Neural cell (in vitro differentiated cells): ENCODE measurements at regions not wholly inside any gene's neighbourhood (a gene's known extent, or its start where the extent isn't known, plus 50 kb on each side); places are given as distances from the start of the nearest gene placed in this dataset.

Experiments
- H2AFZ ChIP-seq: fragments of 200-600, 300-800 bp; sonication (generic), shearing (Covaris generic); 2 replicates; pipeline ENCODE4 v1.6.0; 2014; ENCODE audit warnings: low read depth, mild to moderate bottlenecking, antibody characterized with exemption, low read length, moderate library complexity
- H3F3A ChIP-seq: fragments of 200-600 bp; shearing (Covaris generic); 2 replicates; pipeline ENCODE4 v1.6.1; 2016; ENCODE audit warnings: mild to moderate bottlenecking, moderate library complexity, mixed read lengths, antibody characterized with exemption, low read length; ENCODE audit not compliant: insufficient read depth, poor library complexity, severe bottlenecking
- H3K27ac ChIP-seq: fragments of 200-600, 300-800 bp; sonication (generic), shearing (Covaris generic); 2 replicates; pipeline ENCODE4 v1.5.1; 2014; ENCODE audit warnings: mild to moderate bottlenecking, low read length, moderate library complexity
- H3K27me3 ChIP-seq: fragments of 300-800, 200-600 bp; sonication (generic), shearing (Covaris generic); 2 replicates; pipeline ENCODE4 v1.6.0; 2014; ENCODE audit warnings: mild to moderate bottlenecking, low read depth, low read length, moderate library complexity; ENCODE audit not compliant: insufficient read depth
- H3K36me3 ChIP-seq: fragments of 300-800, 200-600 bp; sonication (generic), shearing (Covaris generic); 2 replicates; pipeline ENCODE4 v1.5.1; 2014; ENCODE audit warnings: mild to moderate bottlenecking, antibody characterized with exemption, low read length, moderate library complexity; ENCODE audit not compliant: insufficient read depth
- H3K4me2 ChIP-seq: fragments of 300-800, 200-600 bp; sonication (generic), shearing (Covaris generic); 2 replicates; pipeline ENCODE4 v1.6.0; 2014; ENCODE audit warnings: mild to moderate bottlenecking, low read length
- H3K4me3 ChIP-seq: fragments of 300-800, 200-600 bp; sonication (generic), shearing (Covaris generic); 2 replicates; pipeline ENCODE4 v1.5.1; 2014; ENCODE audit warnings: mild to moderate bottlenecking, low read length, moderate library complexity
- H3K79me2 ChIP-seq: fragments of 200-600 bp; shearing (Covaris generic); replicated peaks from 2 replicates; pipeline ENCODE4 v1.6.0; 2014; ENCODE audit warnings: mild to moderate bottlenecking, low read length, moderate library complexity; ENCODE audit not compliant: insufficient read depth
- H3K9ac ChIP-seq: fragments of 300-800, 200-600 bp; sonication (generic), shearing (Covaris generic); 2 replicates; pipeline ENCODE4 v1.6.1; 2016; ENCODE audit warnings: mild to moderate bottlenecking, low read length, mixed read lengths
- H3K9me2 ChIP-seq: fragments of 200-600 bp; shearing (Covaris generic); 2 replicates; pipeline ENCODE4 v1.6.1; 2016; ENCODE audit warnings: mild to moderate bottlenecking, low read length, mixed read lengths; ENCODE audit not compliant: insufficient read depth
- H3K9me3 ChIP-seq: fragments of 200-600, 300-800 bp; sonication (generic), shearing (Covaris generic); 2 replicates; pipeline ENCODE4 v1.6.1; 2016; ENCODE audit warnings: mild to moderate bottlenecking, mixed run types, low read length, moderate library complexity, mixed read lengths
- H4K20me1 ChIP-seq: fragments of 200-600 bp; shearing (Covaris generic); 2 replicates; pipeline ENCODE4 v1.6.1; 2016; ENCODE audit warnings: mild to moderate bottlenecking, mixed run types; ENCODE audit not compliant: insufficient read depth
- EP300 ChIP-seq: fragments of 450-650 bp; conservative IDR thresholded peaks from 2 replicates; pipeline ENCODE4 v1.6.1; 2014; ENCODE audit warnings: antibody characterized with exemption, mild to moderate bottlenecking, moderate library complexity; ENCODE audit not compliant: poor library complexity, severe bottlenecking
- EZH2 ChIP-seq: fragments of 200-600, 300-800 bp; shearing (Covaris generic), sonication (generic); IDR thresholded peaks from 2 replicates; pipeline ENCODE4 v1.6.1; 2014; ENCODE audit warnings: antibody characterized with exemption, low read length, borderline replicate concordance, mild to moderate bottlenecking; ENCODE audit not compliant: insufficient read depth, poor library complexity, severe bottlenecking
- MXI1 ChIP-seq: fragments of 450-650 bp; conservative IDR thresholded peaks from 2 replicates; pipeline ENCODE4 v1.6.1; 2014; ENCODE audit warnings: antibody characterized with exemption, mild to moderate bottlenecking; ENCODE audit not compliant: poor library complexity, severe bottlenecking
- POLR2AphosphoS5 ChIP-seq: IDR thresholded peaks from 2 replicates; pipeline ENCODE4 v1.6.1; 2012
- RAD21 ChIP-seq: fragments of 450-650 bp; conservative IDR thresholded peaks from 2 replicates; pipeline ENCODE4 v1.6.1; 2014; ENCODE audit warnings: antibody characterized with exemption, mild to moderate bottlenecking, moderate library complexity
- REST ChIP-seq: IDR thresholded peaks from 2 replicates; pipeline ENCODE4 v1.6.1; 2012; ENCODE audit warnings: borderline replicate concordance
- SMC3 ChIP-seq: fragments of 450-650 bp; conservative IDR thresholded peaks from 2 replicates; pipeline ENCODE4 v1.6.1; 2014; ENCODE audit warnings: antibody characterized with exemption, mild to moderate bottlenecking, moderate library complexity; ENCODE audit not compliant: poor library complexity
- TAF1 ChIP-seq: IDR thresholded peaks from 2 replicates; pipeline ENCODE4 v1.6.1; 2012; ENCODE audit warnings: low read depth
- TF ChIP-seq, protein P1 (sequence below): fragments of 450-650 bp; IDR thresholded peaks from 2 replicates; pipeline ENCODE4 v1.5.1; 2014; ENCODE audit warnings: antibody characterized with exemption, mild to moderate bottlenecking, moderate library complexity; ENCODE audit not compliant: poor library complexity, severe bottlenecking

- TF ChIP-seq POLR2AphosphoS5: peak; percentile 37
- peak; percentile 96 for TF ChIP-seq REST
- no peak for TF ChIP-seq SMC3
- TF ChIP-seq EP300: no peak
- TF ChIP-seq MXI1: no peak
- TF ChIP-seq, protein P1, sequence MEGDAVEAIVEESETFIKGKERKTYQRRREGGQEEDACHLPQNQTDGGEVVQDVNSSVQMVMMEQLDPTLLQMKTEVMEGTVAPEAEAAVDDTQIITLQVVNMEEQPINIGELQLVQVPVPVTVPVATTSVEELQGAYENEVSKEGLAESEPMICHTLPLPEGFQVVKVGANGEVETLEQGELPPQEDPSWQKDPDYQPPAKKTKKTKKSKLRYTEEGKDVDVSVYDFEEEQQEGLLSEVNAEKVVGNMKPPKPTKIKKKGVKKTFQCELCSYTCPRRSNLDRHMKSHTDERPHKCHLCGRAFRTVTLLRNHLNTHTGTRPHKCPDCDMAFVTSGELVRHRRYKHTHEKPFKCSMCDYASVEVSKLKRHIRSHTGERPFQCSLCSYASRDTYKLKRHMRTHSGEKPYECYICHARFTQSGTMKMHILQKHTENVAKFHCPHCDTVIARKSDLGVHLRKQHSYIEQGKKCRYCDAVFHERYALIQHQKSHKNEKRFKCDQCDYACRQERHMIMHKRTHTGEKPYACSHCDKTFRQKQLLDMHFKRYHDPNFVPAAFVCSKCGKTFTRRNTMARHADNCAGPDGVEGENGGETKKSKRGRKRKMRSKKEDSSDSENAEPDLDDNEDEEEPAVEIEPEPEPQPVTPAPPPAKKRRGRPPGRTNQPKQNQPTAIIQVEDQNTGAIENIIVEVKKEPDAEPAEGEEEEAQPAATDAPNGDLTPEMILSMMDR: no peak
- no peak for TF ChIP-seq TAF1
- H3K9me2 ChIP-seq: no peaks in the 10 kb centered on the region
- no peaks in the 10 kb centered on the region for H3K27me3 ChIP-seq
- no peaks in the 10 kb centered on the region for H4K20me1 ChIP-seq
- H3K79me2 ChIP-seq: no peaks in the 10 kb centered on the region
- H3K9me3 ChIP-seq: no peaks in the 10 kb centered on the region
- H3K4me3 ChIP-seq: no peak overlapping the region
- no peak overlapping the region for H2AFZ ChIP-seq
- peaks cover 4% of the 10 kb centered on the region for H3F3A ChIP-seq
- peak overlapping the region; percentile 0 for H3K27ac ChIP-seq
- H3K9ac ChIP-seq: no peak overlapping the region
- H3K36me3 ChIP-seq: no peaks in the 10 kb centered on the region
- H3K4me2 ChIP-seq: no peak overlapping the region
Observed at GRCh38 chr4:125481334-125482045, 166.7 kb downstream of the FAT4 start.

GRCh38 chr4:125482822-125483221, 168.1 kb downstream of the FAT4 start:
- TF ChIP-seq SMC3 (no peak), EZH2 (no peak), REST (no peak), RAD21 (no peak), MXI1 (no peak), POLR2AphosphoS5 (no peak), EP300 (no peak), TAF1 (no peak)
- TF ChIP-seq, protein P1: no peak

More at GRCh38 chr4:125482822-125483221, 168.1 kb downstream of the FAT4 start:
- H4K20me1 ChIP-seq: no peaks in the 10 kb centered on the region
- no peaks in the 10 kb centered on the region for H3K36me3 ChIP-seq
- H3K79me2 ChIP-seq: no peaks in the 10 kb centered on the region
- no peaks in the 10 kb centered on the region for H3K9me3 ChIP-seq
- no peak overlapping the region for H3K27ac ChIP-seq
- H2AFZ ChIP-seq: no peak overlapping the region
- no peak overlapping the region for H3K4me3 ChIP-seq
- H3K9me2 ChIP-seq: no peaks in the 10 kb centered on the region
- peaks cover 4% of the 10 kb centered on the region for H3F3A ChIP-seq
- no peak overlapping the region for H3K4me2 ChIP-seq
- no peak overlapping the region for H3K9ac ChIP-seq
- no peaks in the 10 kb centered on the region for H3K27me3 ChIP-seq
